ENCODE measurements at regions not wholly inside any gene's neighbourhood (a gene's known extent, or its start where the extent isn't known, plus 50 kb on each side); places are given as distances from the start of the nearest gene placed in this dataset.

- TF ChIP-seq GABPA (IDR thresholded peaks at IDR 0.05; ENCODE audit: low read depth) (no peak), SPI1 (IDR thresholded peaks at IDR 0.05; ENCODE audit: borderline replicate concordance, low read depth) (no peak), CTCF (IDR thresholded peaks at IDR 0.05; ENCODE audit: insufficient read depth, low read length) (no peak), POLR2AphosphoS5 (IDR thresholded peaks at IDR 0.05; ENCODE audit: low read depth) (no peak), REST (IDR thresholded peaks at IDR 0.05; ENCODE audit: insufficient replicate concordance, low read depth) (no peak)
- no peak overlapping the region for H3K4me3 ChIP-seq (replicated peaks; ENCODE audit: insufficient read depth, low read length)
- DNase-seq (ENCODE audit: low read depth in 1 of 2, low spot score in 1 of 2): no peak
- H3K27ac ChIP-seq (replicated peaks): no peak overlapping the region
- peaks cover 2% of the 10 kb centered on the region for H3K27me3 ChIP-seq (ENCODE audit: insufficient read depth, poor library complexity, severe bottlenecking)
These were observed 158.3 kb downstream of the FOXB1 start for GRCh38 chr15:60162251-60162967.

- TF ChIP-seq REST (IDR thresholded peaks at IDR 0.05; ENCODE audit: insufficient replicate concordance, low read depth) (no peak), SPI1 (IDR thresholded peaks at IDR 0.05; ENCODE audit: borderline replicate concordance, low read depth) (no peak), GABPA (IDR thresholded peaks at IDR 0.05; ENCODE audit: low read depth) (no peak), POLR2AphosphoS5 (IDR thresholded peaks at IDR 0.05; ENCODE audit: low read depth) (no peak), CTCF (IDR thresholded peaks at IDR 0.05; ENCODE audit: insufficient read depth, low read length) (no peak)
- peaks cover 2% of the 10 kb centered on the region for H3K27me3 ChIP-seq (ENCODE audit: insufficient read depth, poor library complexity, severe bottlenecking)
- H3K27ac ChIP-seq (replicated peaks): no peak overlapping the region
- no peak overlapping the region for H3K4me3 ChIP-seq (replicated peaks; ENCODE audit: insufficient read depth, low read length)
- no peak for DNase-seq (ENCODE audit: low read depth in 1 of 2, low spot score in 1 of 2)
These were observed 158.9 kb downstream of the FOXB1 start for GRCh38 chr15:60162968-60163355.

- DNase-seq (ENCODE audit: low read depth in 1 of 2, low spot score in 1 of 2): no peak
- no peak overlapping the region for H3K4me3 ChIP-seq (replicated peaks; ENCODE audit: insufficient read depth, low read length)
- H3K27ac ChIP-seq (replicated peaks): no peak overlapping the region
- peaks cover 2% of the 10 kb centered on the region for H3K27me3 ChIP-seq (ENCODE audit: insufficient read depth, poor library complexity, severe bottlenecking)
- TF ChIP-seq GABPA (IDR thresholded peaks at IDR 0.05; ENCODE audit: low read depth) (no peak), CTCF (IDR thresholded peaks at IDR 0.05; ENCODE audit: insufficient read depth, low read length) (no peak), SPI1 (IDR thresholded peaks at IDR 0.05; ENCODE audit: borderline replicate concordance, low read depth) (no peak), REST (IDR thresholded peaks at IDR 0.05; ENCODE audit: insufficient replicate concordance, low read depth) (no peak), POLR2AphosphoS5 (IDR thresholded peaks at IDR 0.05; ENCODE audit: low read depth) (no peak)
These were observed 161.0 kb downstream of the FOXB1 start for GRCh38 chr15:60165111-60165510.

Measured in HL-60 (cell line).